Suprapubic skin (tissue), 4 donors: ENCODE measurements at regions not wholly inside any gene's neighbourhood (a gene's known extent, or its start where the extent isn't known, plus 50 kb on each side); places are given as distances from the start of the nearest gene placed in this dataset.

Experiments
- EP300 ChIP-seq: sonication (generic); formaldehyde crosslinking; IDR thresholded peaks from one replicate; pipeline ENCODE4 v1.6.1; 2017; ENCODE audit warnings: antibody characterized with exemption
- POLR2A ChIP-seq, 2 donors: fragments of 450-650 bp; IDR thresholded peaks; one replicate each; pipeline ENCODE4 v1.6.1; 2017; ENCODE audit warnings: antibody characterized with exemption in 2 of 2, mild to moderate bottlenecking in 2 of 2, moderate library complexity in 2 of 2
- POLR2AphosphoS5 ChIP-seq, 3 donors: sonication (generic); formaldehyde crosslinking; IDR thresholded peaks; one replicate each; pipeline ENCODE4 v1.6.1; 2017; ENCODE audit warnings: antibody characterized with exemption in 3 of 3
- TF ChIP-seq, protein P1 (sequence below), 2 donors: fragments of 200-600 bp in 1 of 2; fragments of 450-650 bp in 1 of 2; sonication (generic) in 1 of 2; IDR thresholded peaks; one replicate each; pipeline ENCODE4 v1.5.1; 2016 to 2019; ENCODE audit warnings: antibody characterized with exemption in 2 of 2, mild to moderate bottlenecking in 1 of 2, moderate library complexity in 1 of 2

GRCh38 chr18:1796636-1797035 is 774.7 kb downstream of the METTL4 start:
- TF ChIP-seq, protein P1, sequence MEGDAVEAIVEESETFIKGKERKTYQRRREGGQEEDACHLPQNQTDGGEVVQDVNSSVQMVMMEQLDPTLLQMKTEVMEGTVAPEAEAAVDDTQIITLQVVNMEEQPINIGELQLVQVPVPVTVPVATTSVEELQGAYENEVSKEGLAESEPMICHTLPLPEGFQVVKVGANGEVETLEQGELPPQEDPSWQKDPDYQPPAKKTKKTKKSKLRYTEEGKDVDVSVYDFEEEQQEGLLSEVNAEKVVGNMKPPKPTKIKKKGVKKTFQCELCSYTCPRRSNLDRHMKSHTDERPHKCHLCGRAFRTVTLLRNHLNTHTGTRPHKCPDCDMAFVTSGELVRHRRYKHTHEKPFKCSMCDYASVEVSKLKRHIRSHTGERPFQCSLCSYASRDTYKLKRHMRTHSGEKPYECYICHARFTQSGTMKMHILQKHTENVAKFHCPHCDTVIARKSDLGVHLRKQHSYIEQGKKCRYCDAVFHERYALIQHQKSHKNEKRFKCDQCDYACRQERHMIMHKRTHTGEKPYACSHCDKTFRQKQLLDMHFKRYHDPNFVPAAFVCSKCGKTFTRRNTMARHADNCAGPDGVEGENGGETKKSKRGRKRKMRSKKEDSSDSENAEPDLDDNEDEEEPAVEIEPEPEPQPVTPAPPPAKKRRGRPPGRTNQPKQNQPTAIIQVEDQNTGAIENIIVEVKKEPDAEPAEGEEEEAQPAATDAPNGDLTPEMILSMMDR (IDR thresholded peaks at IDR 0.05) = no peak
- TF ChIP-seq POLR2A (IDR thresholded peaks at IDR 0.05) (no peak), POLR2AphosphoS5 (IDR thresholded peaks at IDR 0.05) (no peak), EP300 (no peak)
